ENCODE measurements at regions not wholly inside any gene's neighbourhood (a gene's known extent, or its start where the extent isn't known, plus 50 kb on each side); places are given as distances from the start of the nearest gene placed in this dataset.
A peak's percentile ranks its signal among the peaks of the same experiment; 100 is the strongest.

- H3K27ac Mint-ChIP-seq (ENCODE audit: unreplicated experiment): no peak overlapping the region
- TF ChIP-seq CTCF (conservative IDR thresholded peaks at IDR 0.05): no peak
- H3K36me3 Mint-ChIP-seq (ENCODE audit: low read depth): no peaks in the 10 kb centered on the region
- DNase-seq (ENCODE audit: low read depth, low spot score): peak; percentile 13
- H3K27me3 Mint-ChIP-seq (ENCODE audit: low read depth): no peaks in the 10 kb centered on the region
- H3K4me1 Mint-ChIP-seq: peaks cover 6% of the 10 kb centered on the region
- H3K4me3 Mint-ChIP-seq: no peak overlapping the region
- no peaks in the 10 kb centered on the region for H3K9me3 Mint-ChIP-seq
Observed at GRCh38 chr6:76633259-76633658, 560.8 kb upstream of the IMPG1 start.

DNA sequence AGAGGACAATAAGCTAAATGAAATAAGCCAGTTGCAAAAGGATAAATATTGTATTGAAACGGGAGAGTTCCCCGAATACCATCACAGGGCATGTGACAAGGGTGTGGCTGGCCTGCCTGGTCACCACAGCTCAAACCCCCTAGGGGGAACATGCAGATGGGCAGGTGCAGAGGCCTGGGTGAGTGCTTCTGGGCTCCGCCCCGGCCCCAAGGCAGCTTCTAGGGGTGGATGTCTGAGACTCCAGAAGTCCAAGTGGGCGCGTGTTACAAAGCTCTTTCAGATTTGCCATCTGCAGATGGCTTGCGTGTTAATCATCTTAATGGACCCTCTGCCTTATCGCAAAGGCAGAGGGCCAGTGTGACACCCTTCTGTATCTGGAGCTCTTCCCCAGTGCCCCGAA, 559.2 kb upstream of the IMPG1 start:
- DNase-seq (ENCODE audit: low read depth, low spot score): no peak
- peaks cover 6% of the 10 kb centered on the region for H3K4me1 Mint-ChIP-seq
- H3K27me3 Mint-ChIP-seq (ENCODE audit: low read depth): no peaks in the 10 kb centered on the region
- no peak overlapping the region for H3K27ac Mint-ChIP-seq (ENCODE audit: unreplicated experiment)
- H3K4me3 Mint-ChIP-seq: no peak overlapping the region
- H3K9me3 Mint-ChIP-seq: no peaks in the 10 kb centered on the region
- H3K36me3 Mint-ChIP-seq (ENCODE audit: low read depth): no peaks in the 10 kb centered on the region
- no peak for TF ChIP-seq CTCF (conservative IDR thresholded peaks at IDR 0.05)

DNA sequence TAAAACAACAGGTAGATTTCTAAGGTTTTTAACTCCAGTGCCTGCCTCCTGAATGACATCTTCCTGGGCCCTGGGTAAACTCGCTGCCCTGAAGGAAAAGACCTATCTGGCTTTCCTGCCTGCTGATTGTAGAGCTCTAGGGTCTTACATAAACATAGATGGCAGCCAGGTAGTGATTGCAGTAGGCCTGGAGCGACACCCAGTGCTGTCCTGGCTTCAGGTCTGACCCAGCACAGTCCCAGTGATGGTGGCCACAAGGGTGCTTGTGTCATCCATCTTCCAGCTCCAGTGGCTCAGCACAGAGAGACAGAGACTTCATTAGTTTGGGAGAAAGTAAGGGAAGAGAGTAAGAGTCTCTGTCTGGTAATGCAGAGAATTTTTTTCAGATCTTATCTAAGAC, 542.9 kb upstream of the IMPG1 start:
- H3K4me3 Mint-ChIP-seq: no peak overlapping the region
- peaks cover 6% of the 10 kb centered on the region for H3K4me1 Mint-ChIP-seq
- H3K36me3 Mint-ChIP-seq (ENCODE audit: low read depth): no peaks in the 10 kb centered on the region
- H3K27ac Mint-ChIP-seq (ENCODE audit: unreplicated experiment): no peak overlapping the region
- no peaks in the 10 kb centered on the region for H3K9me3 Mint-ChIP-seq
- no peak for DNase-seq (ENCODE audit: low read depth, low spot score)
- H3K27me3 Mint-ChIP-seq (ENCODE audit: low read depth): no peaks in the 10 kb centered on the region
- no peak for TF ChIP-seq CTCF (conservative IDR thresholded peaks at IDR 0.05)

DNA sequence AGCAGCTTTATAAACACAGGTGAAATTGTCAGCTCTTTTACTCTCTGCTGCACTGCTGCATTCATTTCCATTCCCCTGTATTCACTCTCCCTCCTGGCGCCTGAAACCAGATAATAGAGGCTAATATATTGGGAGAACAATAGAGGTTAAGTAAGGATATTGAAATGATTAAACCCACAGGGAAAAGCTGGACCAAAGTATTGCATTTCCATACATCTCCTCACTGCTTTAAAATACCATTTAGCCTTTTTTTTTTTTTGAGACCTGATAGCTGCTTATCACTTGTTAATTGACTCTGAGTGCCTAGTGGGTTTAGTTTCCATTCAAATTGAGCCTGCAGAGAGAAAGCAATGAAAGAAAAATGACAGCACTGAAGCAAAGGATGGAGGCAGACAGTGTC, 540.5 kb upstream of the IMPG1 start:
- no peak for DNase-seq (ENCODE audit: low read depth, low spot score)
- no peak for TF ChIP-seq CTCF (conservative IDR thresholded peaks at IDR 0.05)
- H3K27ac Mint-ChIP-seq (ENCODE audit: unreplicated experiment): no peak overlapping the region
- H3K4me1 Mint-ChIP-seq: peaks cover 6% of the 10 kb centered on the region
- no peaks in the 10 kb centered on the region for H3K9me3 Mint-ChIP-seq
- H3K27me3 Mint-ChIP-seq (ENCODE audit: low read depth): no peaks in the 10 kb centered on the region
- no peak overlapping the region for H3K4me3 Mint-ChIP-seq
- H3K36me3 Mint-ChIP-seq (ENCODE audit: low read depth): no peaks in the 10 kb centered on the region

DNA sequence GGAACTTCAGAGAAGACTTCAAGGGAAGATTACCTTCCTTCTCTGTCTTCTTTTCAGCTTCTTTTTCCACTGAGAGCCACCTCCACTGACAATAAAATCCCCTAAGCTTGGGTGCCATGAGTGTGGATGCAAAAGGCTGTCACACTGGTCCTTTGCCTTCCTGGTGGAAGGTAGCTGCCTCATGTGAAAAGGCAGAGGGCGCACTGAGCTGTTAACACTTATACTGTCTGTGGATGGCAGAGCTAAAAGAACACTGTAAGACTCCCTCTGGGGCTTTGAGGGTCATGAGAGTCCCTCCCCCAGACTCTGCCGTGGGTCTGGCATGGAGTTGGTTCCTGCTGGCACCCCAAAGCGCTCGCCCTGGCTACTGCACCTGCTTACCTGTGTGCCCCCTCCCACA, 536.7 kb upstream of the IMPG1 start:
- H3K4me1 Mint-ChIP-seq: peaks cover 6% of the 10 kb centered on the region
- no peaks in the 10 kb centered on the region for H3K36me3 Mint-ChIP-seq (ENCODE audit: low read depth)
- no peak overlapping the region for H3K4me3 Mint-ChIP-seq
- H3K27ac Mint-ChIP-seq (ENCODE audit: unreplicated experiment): no peak overlapping the region
- H3K9me3 Mint-ChIP-seq: no peaks in the 10 kb centered on the region
- no peak for TF ChIP-seq CTCF (conservative IDR thresholded peaks at IDR 0.05)
- DNase-seq (ENCODE audit: low read depth, low spot score): no peak
- H3K27me3 Mint-ChIP-seq (ENCODE audit: low read depth): no peaks in the 10 kb centered on the region

DNA sequence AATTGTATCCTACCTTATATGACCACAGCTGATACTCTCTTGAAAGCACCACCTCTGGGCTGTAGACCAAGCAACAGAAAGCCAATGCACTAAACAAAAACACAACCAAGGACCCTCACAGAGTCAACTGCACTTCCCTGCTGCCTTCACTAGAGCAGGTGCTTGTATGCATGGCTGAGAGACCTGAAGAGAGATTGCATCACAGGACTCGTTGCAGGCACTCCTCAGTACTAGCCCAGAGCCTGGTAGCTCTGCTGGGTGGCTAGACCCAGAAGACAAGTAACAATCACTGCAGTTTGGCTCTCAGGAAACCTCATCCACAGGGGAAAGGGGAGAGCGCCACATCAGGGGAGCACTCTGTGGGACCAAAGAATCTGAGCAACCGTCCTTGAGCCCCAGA, 521.6 kb upstream of the IMPG1 start:
- H3K4me1 Mint-ChIP-seq: no peaks in the 10 kb centered on the region
- DNase-seq (ENCODE audit: low read depth, low spot score): no peak
- no peaks in the 10 kb centered on the region for H3K36me3 Mint-ChIP-seq (ENCODE audit: low read depth)
- peaks cover 11% of the 10 kb centered on the region for H3K9me3 Mint-ChIP-seq
- H3K27ac Mint-ChIP-seq (ENCODE audit: unreplicated experiment): no peak overlapping the region
- no peak for TF ChIP-seq CTCF (conservative IDR thresholded peaks at IDR 0.05)
- no peaks in the 10 kb centered on the region for H3K27me3 Mint-ChIP-seq (ENCODE audit: low read depth)
- H3K4me3 Mint-ChIP-seq: no peak overlapping the region

Data from neural crest cell (in vitro differentiated cells).